ENCODE measurements at regions not wholly inside any gene's neighbourhood (a gene's known extent, or its start where the extent isn't known, plus 50 kb on each side); places are given as distances from the start of the nearest gene placed in this dataset.

GRCh38 chr6:140069576-140069975 lies 695.1 kb upstream of the CITED2 start:
- no peak for TF ChIP-seq POLR2A (IDR thresholded peaks at IDR 0.05)
- TF ChIP-seq CTCF (IDR thresholded peaks at IDR 0.05), result no peak

All from heart left ventricle (tissue), 13 donors.